HEK293 (cell line): ENCODE measurements at regions not wholly inside any gene's neighbourhood (a gene's known extent, or its start where the extent isn't known, plus 50 kb on each side); places are given as distances from the start of the nearest gene placed in this dataset.

Experiments
- CTCF ChIA-PET: fragments of 350-600 bp; formaldehyde crosslinking; extraction: SDS; loops from one replicate; lab custom pipeline; 2021; ENCODE audit warnings: antibody characterized with exemption; lab: Yijun Ruan, JAX
- POLR2A ChIA-PET: fragments of 300-600 bp; formaldehyde crosslinking; extraction: SDS; loops from one replicate; lab custom pipeline; 2020; ENCODE audit warnings: antibody characterized with exemption, inconsistent platforms; lab: Yijun Ruan, JAX
- H3K27ac ChIP-seq: fragments of 200-500 bp; sonication (Bioruptor generic); 2 replicates; pipeline ENCODE4 v1.5.1; 2014; ENCODE audit warnings: low read depth, low read length, control low read depth, inconsistent platforms; ENCODE audit errors: extremely low read depth
- H3K36me3 ChIP-seq, 2 experiments: fragments of 200-500 bp in 1 of 2; sonication (Bioruptor generic) in 1 of 2; 1 replicate in 1 of 2; 2 replicates in 1 of 2; pipeline ENCODE4 v1.5.1; 2014 to 2017; ENCODE audit warnings: inconsistent platforms in 2 of 2, low read length in 2 of 2; ENCODE audit not compliant: control insufficient read depth in 2 of 2, insufficient read depth in 1 of 2
- H3K4me1 ChIP-seq: fragments of 200-500 bp; sonication (Bioruptor generic); 2 replicates; pipeline ENCODE4 v1.5.1; 2014; ENCODE audit warnings: mild to moderate bottlenecking, low read length, inconsistent platforms; ENCODE audit not compliant: control insufficient read depth, insufficient read depth
- H3K4me3 ChIP-seq: 2 replicates; pipeline ENCODE4 v1.5.1; 2011; ENCODE audit warnings: low read depth, mild to moderate bottlenecking, control low read depth, low read length, moderate library complexity
- H3K9me3 ChIP-seq: fragments of 200-500 bp; sonication (Bioruptor generic); 2 replicates; pipeline ENCODE4 v1.5.1; 2014; ENCODE audit warnings: low read depth, low read length, inconsistent platforms; ENCODE audit not compliant: control insufficient read depth, insufficient read depth
- EGR2 ChIP-seq: fragments of 450-650 bp; formaldehyde crosslinking; IDR thresholded peaks from 2 replicates; pipeline ENCODE4 v1.5.1; 2016; ENCODE audit warnings: low read depth, missing biosample characterization, missing genetic modification characterization
- REST ChIP-seq: fragments of 450-650 bp; formaldehyde crosslinking; IDR thresholded peaks from 2 replicates; pipeline ENCODE4 v1.5.1; 2016; ENCODE audit warnings: missing biosample characterization, missing genetic modification characterization
- SCRT2 ChIP-seq: fragments of 450-650 bp; formaldehyde crosslinking; IDR thresholded peaks from 2 replicates; pipeline ENCODE4 v1.5.1; 2016; ENCODE audit warnings: missing biosample characterization, missing genetic modification characterization
- SP7 ChIP-seq: fragments of 450-650 bp; formaldehyde crosslinking; IDR thresholded peaks from 2 replicates; pipeline ENCODE4 v1.5.1; 2016; ENCODE audit warnings: missing biosample characterization, missing genetic modification characterization
- TRIM28 ChIP-seq: IDR thresholded peaks from 2 replicates; pipeline ENCODE4 v1.6.1; 2011; ENCODE audit warnings: low read length, control low read depth, borderline replicate concordance
- YY1 ChIP-seq: fragments of 450-650 bp; formaldehyde crosslinking; IDR thresholded peaks from 2 replicates; pipeline ENCODE4 v1.5.1; 2018; ENCODE audit warnings: missing biosample characterization, missing genetic modification characterization
- ZBTB17 ChIP-seq: fragments of 450-650 bp; formaldehyde crosslinking; IDR thresholded peaks from 2 replicates; pipeline ENCODE4 v1.5.1; 2016; ENCODE audit warnings: missing biosample characterization, missing genetic modification characterization
- ZFHX2 ChIP-seq: fragments of 450-650 bp; formaldehyde crosslinking; conservative IDR thresholded peaks from 2 replicates; pipeline ENCODE4 v1.5.1; 2016; ENCODE audit warnings: missing biosample characterization, missing genetic modification characterization
- ZNF112 ChIP-seq: fragments of 450-650 bp; formaldehyde crosslinking; IDR thresholded peaks from 2 replicates; pipeline ENCODE4 v1.5.0; 2017; ENCODE audit warnings: missing biosample characterization, missing genetic modification characterization
- ZNF175 ChIP-seq: fragments of 450-650 bp; formaldehyde crosslinking; IDR thresholded peaks from 2 replicates; pipeline ENCODE4 v1.5.1; 2016; ENCODE audit warnings: missing biosample characterization, missing genetic modification characterization
- ZNF214 ChIP-seq: fragments of 450-650 bp; formaldehyde crosslinking; IDR thresholded peaks from 2 replicates; pipeline ENCODE4 v1.5.1; 2017; ENCODE audit warnings: missing biosample characterization, mild to moderate bottlenecking, missing genetic modification characterization, borderline replicate concordance
- ZNF26 ChIP-seq: fragments of 450-650 bp; formaldehyde crosslinking; IDR thresholded peaks from 2 replicates; pipeline ENCODE4 v1.5.1; 2016; ENCODE audit warnings: missing biosample characterization, missing genetic modification characterization
- ZNF302 ChIP-seq: fragments of 450-650 bp; formaldehyde crosslinking; IDR thresholded peaks from 2 replicates; pipeline ENCODE4 v1.5.1; 2016; ENCODE audit warnings: missing biosample characterization, missing genetic modification characterization, low read depth
- ZNF48 ChIP-seq: fragments of 450-650 bp; formaldehyde crosslinking; IDR thresholded peaks from 2 replicates; pipeline ENCODE4 v1.5.1; 2016; ENCODE audit warnings: missing biosample characterization, missing genetic modification characterization
- ZNF510 ChIP-seq: fragments of 450-650 bp; formaldehyde crosslinking; IDR thresholded peaks from 2 replicates; pipeline ENCODE4 v1.5.1; 2018; ENCODE audit warnings: mild to moderate bottlenecking, missing genetic modification characterization, missing biosample characterization; ENCODE audit not compliant: insufficient replicate concordance
- ZNF521 ChIP-seq: fragments of 450-650 bp; formaldehyde crosslinking; IDR thresholded peaks from 2 replicates; pipeline ENCODE4 v1.5.1; 2017; ENCODE audit warnings: missing biosample characterization, mild to moderate bottlenecking, missing genetic modification characterization
- ZNF555 ChIP-seq: fragments of 450-650 bp; formaldehyde crosslinking; conservative IDR thresholded peaks from 2 replicates; pipeline ENCODE4 v1.5.1; 2017; ENCODE audit warnings: missing biosample characterization, mild to moderate bottlenecking, missing genetic modification characterization, inconsistent platforms
- ZNF621 ChIP-seq: fragments of 450-650 bp; formaldehyde crosslinking; IDR thresholded peaks from 2 replicates; pipeline ENCODE4 v1.5.1; 2017; ENCODE audit warnings: missing biosample characterization, missing genetic modification characterization
- ZNF701 ChIP-seq: fragments of 450-650 bp; formaldehyde crosslinking; IDR thresholded peaks from 2 replicates; pipeline ENCODE4 v1.5.1; 2016; ENCODE audit warnings: missing biosample characterization, missing genetic modification characterization
- ZNF791 ChIP-seq: fragments of 450-650 bp; formaldehyde crosslinking; IDR thresholded peaks from 2 replicates; pipeline ENCODE4 v1.5.1; 2016; ENCODE audit warnings: missing biosample characterization, missing genetic modification characterization
- TF ChIP-seq, protein P1 (sequence below): fragments of 450-650 bp; formaldehyde crosslinking; IDR thresholded peaks from 2 replicates; pipeline ENCODE4 v1.5.1; 2016; ENCODE audit warnings: missing biosample characterization, missing genetic modification characterization

- TF ChIP-seq, protein P1, sequence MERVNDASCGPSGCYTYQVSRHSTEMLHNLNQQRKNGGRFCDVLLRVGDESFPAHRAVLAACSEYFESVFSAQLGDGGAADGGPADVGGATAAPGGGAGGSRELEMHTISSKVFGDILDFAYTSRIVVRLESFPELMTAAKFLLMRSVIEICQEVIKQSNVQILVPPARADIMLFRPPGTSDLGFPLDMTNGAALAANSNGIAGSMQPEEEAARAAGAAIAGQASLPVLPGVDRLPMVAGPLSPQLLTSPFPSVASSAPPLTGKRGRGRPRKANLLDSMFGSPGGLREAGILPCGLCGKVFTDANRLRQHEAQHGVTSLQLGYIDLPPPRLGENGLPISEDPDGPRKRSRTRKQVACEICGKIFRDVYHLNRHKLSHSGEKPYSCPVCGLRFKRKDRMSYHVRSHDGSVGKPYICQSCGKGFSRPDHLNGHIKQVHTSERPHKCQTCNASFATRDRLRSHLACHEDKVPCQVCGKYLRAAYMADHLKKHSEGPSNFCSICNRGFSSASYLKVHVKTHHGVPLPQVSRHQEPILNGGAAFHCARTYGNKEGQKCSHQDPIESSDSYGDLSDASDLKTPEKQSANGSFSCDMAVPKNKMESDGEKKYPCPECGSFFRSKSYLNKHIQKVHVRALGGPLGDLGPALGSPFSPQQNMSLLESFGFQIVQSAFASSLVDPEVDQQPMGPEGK, result no peak
- TF ChIP-seq, all 188 proteins: peak for 0
These were observed 266.9 kb downstream of the DUSP6 start (continued) for GRCh38 chr12:89085421-89085820.

DNA sequence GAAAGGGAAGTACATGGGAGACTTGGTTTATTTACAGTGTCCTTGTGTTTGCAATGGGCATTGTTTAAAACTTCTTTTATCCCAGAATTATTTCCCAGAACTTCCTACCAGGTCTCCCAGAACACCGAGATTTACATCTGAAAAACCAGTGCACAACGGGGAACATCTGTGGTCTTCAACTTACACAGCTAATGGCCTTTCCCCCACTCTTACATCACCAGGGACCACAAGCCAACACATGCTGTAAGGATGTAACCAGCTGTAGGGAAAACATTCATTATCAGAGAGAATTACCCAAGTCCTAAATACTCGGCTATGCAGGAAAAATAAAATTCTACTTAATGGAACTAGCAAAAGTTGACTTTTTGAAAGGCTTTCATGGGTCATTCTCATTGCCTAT is 267.6 kb downstream of the DUSP6 start:
- no peak overlapping the region for H3K4me3 ChIP-seq
- H3K9me3 ChIP-seq, result no peaks in the 10 kb centered on the region
- TF ChIP-seq ZFHX2 (tag by site-specific recombination), result no peak
- TF ChIP-seq ZNF555, result no peak
- no peak for TF ChIP-seq SCRT2 (tag by site-specific recombination)
- TF ChIP-seq ZNF302 (tag by site-specific recombination), result no peak
- TF ChIP-seq ZNF510 (tag by site-specific recombination), result no peak
- TF ChIP-seq YY1 (tag by site-specific recombination), result no peak
- TF ChIP-seq REST, result no peak
- no peak for TF ChIP-seq ZNF701
- no peak for TF ChIP-seq EGR2
- no peak for TF ChIP-seq ZBTB17
- TF ChIP-seq ZNF175 (tag by site-specific recombination), result no peak
- POLR2A ChIA-PET, result no interaction called here
- no peaks in the 10 kb centered on the region for H3K4me1 ChIP-seq
- H3K27ac ChIP-seq, result no peak overlapping the region
- no peaks in the 10 kb centered on the region for H3K36me3 ChIP-seq
- CTCF ChIA-PET, result no interaction called here

- CTCF ChIA-PET, result interaction anchor here (0.7 kb wide), 1 partner anchor 12 kb away, joined by 4 read pairs; no protein-coding TSS in a partner anchor
- TF ChIP-seq ZNF26 (tag by site-specific recombination), result no peak
- TF ChIP-seq ZNF791, result no peak
- TF ChIP-seq ZNF112 (tag by site-specific recombination), result no peak
- no peak for TF ChIP-seq SP7 (tag by site-specific recombination)
- no peak for TF ChIP-seq TRIM28
- TF ChIP-seq ZNF521 (tag by site-specific recombination), result no peak
- TF ChIP-seq ZNF214 (tag by site-specific recombination), result no peak
- no peak for TF ChIP-seq ZNF48 (tag by site-specific recombination)
- TF ChIP-seq ZNF621, result no peak
- no peak for TF ChIP-seq EGR2
- POLR2A ChIA-PET, result no interaction called here
- H3K9me3 ChIP-seq, result no peaks in the 10 kb centered on the region
- no peak overlapping the region for H3K4me3 ChIP-seq
- H3K36me3 ChIP-seq, result no peaks in the 10 kb centered on the region
- no peaks in the 10 kb centered on the region for H3K4me1 ChIP-seq
- no peak overlapping the region for H3K27ac ChIP-seq
These were observed 268.8 kb downstream of the DUSP6 start for GRCh38 chr12:89083491-89083890.
